Neural cell (in vitro differentiated cells): ENCODE measurements at regions not wholly inside any gene's neighbourhood (a gene's known extent, or its start where the extent isn't known, plus 50 kb on each side); places are given as distances from the start of the nearest gene placed in this dataset.

ENCODE experiments used
- H2AFZ ChIP-seq: fragments of 200-600, 300-800 bp; sonication (generic), shearing (Covaris generic); 2 replicates; pipeline ENCODE4 v1.6.0; 2014; ENCODE audit warnings: low read depth, mild to moderate bottlenecking, antibody characterized with exemption, low read length, moderate library complexity
- H3F3A ChIP-seq: fragments of 200-600 bp; shearing (Covaris generic); 2 replicates; pipeline ENCODE4 v1.6.1; 2016; ENCODE audit warnings: mild to moderate bottlenecking, moderate library complexity, mixed read lengths, antibody characterized with exemption, low read length; ENCODE audit not compliant: insufficient read depth, poor library complexity, severe bottlenecking
- H3K27ac ChIP-seq: fragments of 200-600, 300-800 bp; sonication (generic), shearing (Covaris generic); 2 replicates; pipeline ENCODE4 v1.5.1; 2014; ENCODE audit warnings: mild to moderate bottlenecking, low read length, moderate library complexity
- H3K27me3 ChIP-seq: fragments of 300-800, 200-600 bp; sonication (generic), shearing (Covaris generic); 2 replicates; pipeline ENCODE4 v1.6.0; 2014; ENCODE audit warnings: mild to moderate bottlenecking, low read depth, low read length, moderate library complexity; ENCODE audit not compliant: insufficient read depth
- H3K36me3 ChIP-seq: fragments of 300-800, 200-600 bp; sonication (generic), shearing (Covaris generic); 2 replicates; pipeline ENCODE4 v1.5.1; 2014; ENCODE audit warnings: mild to moderate bottlenecking, antibody characterized with exemption, low read length, moderate library complexity; ENCODE audit not compliant: insufficient read depth
- H3K4me2 ChIP-seq: fragments of 300-800, 200-600 bp; sonication (generic), shearing (Covaris generic); 2 replicates; pipeline ENCODE4 v1.6.0; 2014; ENCODE audit warnings: mild to moderate bottlenecking, low read length
- H3K4me3 ChIP-seq: fragments of 300-800, 200-600 bp; sonication (generic), shearing (Covaris generic); 2 replicates; pipeline ENCODE4 v1.5.1; 2014; ENCODE audit warnings: mild to moderate bottlenecking, low read length, moderate library complexity
- H3K79me2 ChIP-seq: fragments of 200-600 bp; shearing (Covaris generic); replicated peaks from 2 replicates; pipeline ENCODE4 v1.6.0; 2014; ENCODE audit warnings: mild to moderate bottlenecking, low read length, moderate library complexity; ENCODE audit not compliant: insufficient read depth
- H3K9ac ChIP-seq: fragments of 300-800, 200-600 bp; sonication (generic), shearing (Covaris generic); 2 replicates; pipeline ENCODE4 v1.6.1; 2016; ENCODE audit warnings: mild to moderate bottlenecking, low read length, mixed read lengths
- H3K9me2 ChIP-seq: fragments of 200-600 bp; shearing (Covaris generic); 2 replicates; pipeline ENCODE4 v1.6.1; 2016; ENCODE audit warnings: mild to moderate bottlenecking, low read length, mixed read lengths; ENCODE audit not compliant: insufficient read depth
- H3K9me3 ChIP-seq: fragments of 200-600, 300-800 bp; sonication (generic), shearing (Covaris generic); 2 replicates; pipeline ENCODE4 v1.6.1; 2016; ENCODE audit warnings: mild to moderate bottlenecking, mixed run types, low read length, moderate library complexity, mixed read lengths
- H4K20me1 ChIP-seq: fragments of 200-600 bp; shearing (Covaris generic); 2 replicates; pipeline ENCODE4 v1.6.1; 2016; ENCODE audit warnings: mild to moderate bottlenecking, mixed run types; ENCODE audit not compliant: insufficient read depth
- CTCF ChIP-seq: fragments of 450-650 bp; IDR thresholded peaks from 2 replicates; pipeline ENCODE4 v1.5.1; 2014; ENCODE audit warnings: antibody characterized with exemption, mild to moderate bottlenecking, moderate library complexity; ENCODE audit not compliant: poor library complexity, severe bottlenecking
- EP300 ChIP-seq: fragments of 450-650 bp; conservative IDR thresholded peaks from 2 replicates; pipeline ENCODE4 v1.6.1; 2014; ENCODE audit warnings: antibody characterized with exemption, mild to moderate bottlenecking, moderate library complexity; ENCODE audit not compliant: poor library complexity, severe bottlenecking
- EZH2 ChIP-seq: fragments of 200-600, 300-800 bp; shearing (Covaris generic), sonication (generic); IDR thresholded peaks from 2 replicates; pipeline ENCODE4 v1.6.1; 2014; ENCODE audit warnings: antibody characterized with exemption, low read length, borderline replicate concordance, mild to moderate bottlenecking; ENCODE audit not compliant: insufficient read depth, poor library complexity, severe bottlenecking
- MXI1 ChIP-seq: fragments of 450-650 bp; conservative IDR thresholded peaks from 2 replicates; pipeline ENCODE4 v1.6.1; 2014; ENCODE audit warnings: antibody characterized with exemption, mild to moderate bottlenecking; ENCODE audit not compliant: poor library complexity, severe bottlenecking
- POLR2AphosphoS5 ChIP-seq: IDR thresholded peaks from 2 replicates; pipeline ENCODE4 v1.6.1; 2012
- RAD21 ChIP-seq: fragments of 450-650 bp; conservative IDR thresholded peaks from 2 replicates; pipeline ENCODE4 v1.6.1; 2014; ENCODE audit warnings: antibody characterized with exemption, mild to moderate bottlenecking, moderate library complexity
- SMC3 ChIP-seq: fragments of 450-650 bp; conservative IDR thresholded peaks from 2 replicates; pipeline ENCODE4 v1.6.1; 2014; ENCODE audit warnings: antibody characterized with exemption, mild to moderate bottlenecking, moderate library complexity; ENCODE audit not compliant: poor library complexity
- TAF1 ChIP-seq: IDR thresholded peaks from 2 replicates; pipeline ENCODE4 v1.6.1; 2012; ENCODE audit warnings: low read depth
- TF ChIP-seq, protein P1 (sequence below): IDR thresholded peaks from 2 replicates; pipeline ENCODE4 v1.6.1; 2012; ENCODE audit warnings: borderline replicate concordance

GRCh38 chr22:49328118-49328475 is 499.6 kb downstream of the BRD1 start:
- no peaks in the 10 kb centered on the region for H3F3A ChIP-seq
- H3K4me3 ChIP-seq, result no peak overlapping the region
- H3K79me2 ChIP-seq, result no peaks in the 10 kb centered on the region
- H4K20me1 ChIP-seq, result no peaks in the 10 kb centered on the region
- H3K27me3 ChIP-seq, result no peaks in the 10 kb centered on the region
- H2AFZ ChIP-seq, result no peak overlapping the region
- H3K9me3 ChIP-seq, result peaks cover 5% of the 10 kb centered on the region
- TF ChIP-seq MXI1 (no peak), EP300 (no peak), EZH2 (no peak), RAD21 (no peak), SMC3 (no peak), POLR2AphosphoS5 (no peak), CTCF (no peak), TAF1 (no peak)
- TF ChIP-seq, protein P1, sequence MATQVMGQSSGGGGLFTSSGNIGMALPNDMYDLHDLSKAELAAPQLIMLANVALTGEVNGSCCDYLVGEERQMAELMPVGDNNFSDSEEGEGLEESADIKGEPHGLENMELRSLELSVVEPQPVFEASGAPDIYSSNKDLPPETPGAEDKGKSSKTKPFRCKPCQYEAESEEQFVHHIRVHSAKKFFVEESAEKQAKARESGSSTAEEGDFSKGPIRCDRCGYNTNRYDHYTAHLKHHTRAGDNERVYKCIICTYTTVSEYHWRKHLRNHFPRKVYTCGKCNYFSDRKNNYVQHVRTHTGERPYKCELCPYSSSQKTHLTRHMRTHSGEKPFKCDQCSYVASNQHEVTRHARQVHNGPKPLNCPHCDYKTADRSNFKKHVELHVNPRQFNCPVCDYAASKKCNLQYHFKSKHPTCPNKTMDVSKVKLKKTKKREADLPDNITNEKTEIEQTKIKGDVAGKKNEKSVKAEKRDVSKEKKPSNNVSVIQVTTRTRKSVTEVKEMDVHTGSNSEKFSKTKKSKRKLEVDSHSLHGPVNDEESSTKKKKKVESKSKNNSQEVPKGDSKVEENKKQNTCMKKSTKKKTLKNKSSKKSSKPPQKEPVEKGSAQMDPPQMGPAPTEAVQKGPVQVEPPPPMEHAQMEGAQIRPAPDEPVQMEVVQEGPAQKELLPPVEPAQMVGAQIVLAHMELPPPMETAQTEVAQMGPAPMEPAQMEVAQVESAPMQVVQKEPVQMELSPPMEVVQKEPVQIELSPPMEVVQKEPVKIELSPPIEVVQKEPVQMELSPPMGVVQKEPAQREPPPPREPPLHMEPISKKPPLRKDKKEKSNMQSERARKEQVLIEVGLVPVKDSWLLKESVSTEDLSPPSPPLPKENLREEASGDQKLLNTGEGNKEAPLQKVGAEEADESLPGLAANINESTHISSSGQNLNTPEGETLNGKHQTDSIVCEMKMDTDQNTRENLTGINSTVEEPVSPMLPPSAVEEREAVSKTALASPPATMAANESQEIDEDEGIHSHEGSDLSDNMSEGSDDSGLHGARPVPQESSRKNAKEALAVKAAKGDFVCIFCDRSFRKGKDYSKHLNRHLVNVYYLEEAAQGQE, result no peak
- H3K9me2 ChIP-seq, result no peaks in the 10 kb centered on the region
- H3K27ac ChIP-seq, result no peak overlapping the region
- no peak overlapping the region for H3K9ac ChIP-seq
- H3K36me3 ChIP-seq, result no peaks in the 10 kb centered on the region
- H3K4me2 ChIP-seq, result no peak overlapping the region

DNA sequence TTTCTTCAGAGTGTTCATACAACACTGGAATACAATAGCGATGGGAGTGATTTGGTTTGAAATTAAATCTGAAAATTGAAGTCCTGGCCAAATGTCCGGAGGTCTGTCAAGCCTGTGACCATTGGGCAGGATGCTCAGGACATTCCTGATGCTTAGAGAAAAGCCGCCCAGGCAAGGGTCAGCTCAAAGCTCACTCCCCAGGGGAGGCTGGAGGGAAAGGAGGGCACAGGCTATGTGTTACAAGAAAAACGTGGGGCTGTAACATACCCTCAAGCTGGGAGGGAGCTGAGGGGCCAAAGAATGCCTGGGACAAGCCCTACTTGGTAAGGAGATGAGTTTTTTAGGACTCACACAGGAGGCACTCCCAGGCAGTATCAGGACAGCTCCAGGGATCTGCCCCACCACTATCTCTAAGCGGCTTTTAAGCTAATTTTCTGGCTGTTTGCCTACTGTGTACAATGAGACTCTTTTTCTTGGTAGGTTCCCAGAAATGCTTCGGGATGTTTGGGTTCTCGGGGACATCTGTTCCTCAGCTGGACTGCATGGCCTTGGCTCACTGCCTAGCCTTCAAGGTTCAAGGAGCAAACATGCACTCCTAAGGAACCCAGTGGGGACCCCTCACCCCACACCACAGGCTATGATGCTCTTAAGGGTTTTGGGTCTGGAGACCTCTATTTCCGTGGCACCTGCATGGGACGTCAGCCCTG is 500.1 kb downstream of the BRD1 start:
- no peaks in the 10 kb centered on the region for H3K9me2 ChIP-seq
- H3K9me3 ChIP-seq, result peaks cover 5% of the 10 kb centered on the region
- no peaks in the 10 kb centered on the region for H3K79me2 ChIP-seq
- H4K20me1 ChIP-seq, result no peaks in the 10 kb centered on the region
- no peak overlapping the region for H3K4me3 ChIP-seq
- H3K36me3 ChIP-seq, result no peaks in the 10 kb centered on the region
- H3K9ac ChIP-seq, result no peak overlapping the region
- H3K27me3 ChIP-seq, result no peaks in the 10 kb centered on the region
- H2AFZ ChIP-seq, result no peak overlapping the region
- TF ChIP-seq EP300 (no peak), RAD21 (no peak), SMC3 (no peak), POLR2AphosphoS5 (no peak), TAF1 (no peak), EZH2 (no peak), MXI1 (no peak)
- TF ChIP-seq, protein P1, result no peak
- no peak overlapping the region for H3K4me2 ChIP-seq
- H3K27ac ChIP-seq, result no peak overlapping the region
- no peaks in the 10 kb centered on the region for H3F3A ChIP-seq
